DMS153 (cell line): ENCODE measurements at regions not wholly inside any gene's neighbourhood (a gene's known extent, or its start where the extent isn't known, plus 50 kb on each side); places are given as distances from the start of the nearest gene placed in this dataset.
"Not testable (repeated sequence)": the region's sequence is repeated elsewhere in the genome, so short reads cannot be mapped to it uniquely, and the experiment has no call there.

Source experiments
- DNase-seq: peaks from one replicate; lab custom pipeline; 2025; lab: John Stamatoyannopoulos, UW

DNA sequence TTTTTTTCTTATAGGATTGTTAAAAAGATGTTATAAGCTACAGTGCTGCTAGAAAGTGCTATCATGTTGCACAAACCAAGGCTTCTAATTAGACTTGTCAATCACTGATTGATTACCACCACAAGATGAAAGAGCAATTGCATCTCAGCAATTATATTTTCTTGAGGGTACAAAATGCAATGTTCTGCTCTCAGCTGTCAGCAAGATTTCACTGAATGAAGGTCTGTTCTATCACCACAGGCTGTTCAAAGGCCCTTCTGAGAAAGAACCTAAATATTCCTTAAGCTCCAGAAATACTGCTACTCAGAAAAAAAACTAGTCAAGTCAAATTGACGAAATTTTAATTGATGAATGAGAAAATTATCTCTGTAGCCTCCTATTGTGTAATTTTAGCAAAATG is 301.9 kb upstream of the KYNU start:
- no peak for DNase-seq

DNA sequence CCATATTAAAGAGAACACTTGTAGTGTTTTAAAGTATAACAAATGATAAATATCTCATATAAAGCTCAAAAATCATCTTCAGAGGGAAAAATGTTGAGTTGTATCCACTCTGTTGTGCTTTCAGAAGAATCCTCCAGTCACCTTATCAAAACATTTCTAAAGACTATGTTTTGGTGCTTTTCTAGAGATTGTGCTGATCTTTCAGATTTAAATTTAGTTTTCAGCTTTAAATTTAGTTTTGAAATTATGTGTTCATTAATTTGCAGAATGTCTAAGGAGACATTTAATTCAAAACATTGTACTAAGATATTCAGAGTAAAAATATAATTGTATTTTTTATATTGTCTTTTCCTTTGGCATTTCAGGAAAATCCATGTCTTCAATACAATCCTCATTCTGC is 303.1 kb upstream of the KYNU start:
- no peak for DNase-seq

DNA sequence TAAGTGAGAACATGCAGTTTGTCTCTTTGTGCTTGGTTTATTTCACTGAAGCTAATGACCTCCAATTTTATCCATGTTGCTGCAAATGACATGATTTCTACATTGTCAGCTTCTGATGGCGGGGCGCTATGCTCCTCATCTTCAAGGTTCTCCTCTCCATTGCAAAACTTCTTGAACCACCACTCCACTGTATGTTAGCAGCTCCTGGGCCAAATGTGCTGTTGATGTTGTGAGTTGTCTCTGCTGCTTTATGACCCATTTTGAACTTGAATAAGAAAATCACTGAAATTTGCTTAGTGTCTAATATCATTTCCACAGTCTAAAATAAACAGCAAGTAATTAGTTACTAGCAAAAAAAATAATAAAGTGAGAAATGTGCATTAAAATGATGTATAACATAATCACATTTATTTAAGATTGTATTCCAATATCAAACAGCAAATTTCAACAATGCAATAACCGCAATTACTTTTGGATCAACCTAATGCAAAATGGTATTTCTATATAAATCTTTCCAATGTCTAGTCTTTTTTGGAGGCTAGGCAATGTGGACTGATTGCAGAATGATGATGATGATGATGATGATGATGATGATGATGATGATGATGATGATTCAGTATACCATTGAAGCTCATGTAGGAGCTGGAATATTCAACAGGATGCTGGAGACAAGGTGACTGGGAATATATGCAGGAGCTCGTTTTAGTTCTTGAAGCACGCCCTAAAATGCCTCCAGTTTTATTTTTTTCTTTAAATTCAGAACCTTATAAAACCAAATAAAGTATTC is 304.9 kb upstream of the KYNU start:
- DNase-seq, result no peak

DNA sequence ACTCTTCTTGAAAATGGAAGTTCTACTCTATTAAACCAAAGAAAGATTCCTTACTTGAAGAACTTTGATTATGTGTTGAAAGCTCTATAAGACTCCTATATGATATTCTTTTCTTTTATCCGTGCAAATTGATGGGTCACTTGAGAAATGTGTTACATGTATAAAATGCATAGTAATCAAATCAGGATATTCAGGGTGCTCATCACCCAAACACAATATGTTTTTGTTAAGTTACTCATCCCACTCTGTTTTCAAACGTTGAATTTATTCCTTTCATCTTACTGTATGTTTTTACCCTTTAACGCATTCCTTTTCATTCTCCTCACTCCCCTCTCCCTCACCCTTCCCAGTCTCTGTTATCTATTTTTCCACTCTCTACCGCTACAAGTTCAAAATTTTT is 305.5 kb upstream of the KYNU start:
- DNase-seq, result no peak

DNA sequence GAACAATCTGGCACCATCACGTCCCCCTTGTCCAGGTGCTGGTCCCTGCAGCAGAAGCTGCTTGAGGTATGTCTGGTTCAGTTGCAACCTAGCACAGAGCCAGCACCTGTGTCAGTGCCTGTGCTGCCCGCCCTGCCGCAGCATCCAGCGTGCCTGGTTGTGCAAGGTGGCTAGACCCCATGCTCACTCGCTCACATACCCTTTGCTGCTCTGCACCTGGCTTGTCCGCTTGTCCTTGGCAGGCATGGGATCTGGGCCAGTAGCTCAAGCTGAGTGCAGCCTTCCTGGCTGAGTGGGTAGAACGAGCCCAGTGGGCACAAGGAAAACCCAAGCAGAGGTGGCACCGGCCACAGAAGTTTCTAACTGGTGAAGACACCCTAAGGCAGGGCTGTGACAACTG is 314.6 kb upstream of the KYNU start:
- no peak for DNase-seq

DNA sequence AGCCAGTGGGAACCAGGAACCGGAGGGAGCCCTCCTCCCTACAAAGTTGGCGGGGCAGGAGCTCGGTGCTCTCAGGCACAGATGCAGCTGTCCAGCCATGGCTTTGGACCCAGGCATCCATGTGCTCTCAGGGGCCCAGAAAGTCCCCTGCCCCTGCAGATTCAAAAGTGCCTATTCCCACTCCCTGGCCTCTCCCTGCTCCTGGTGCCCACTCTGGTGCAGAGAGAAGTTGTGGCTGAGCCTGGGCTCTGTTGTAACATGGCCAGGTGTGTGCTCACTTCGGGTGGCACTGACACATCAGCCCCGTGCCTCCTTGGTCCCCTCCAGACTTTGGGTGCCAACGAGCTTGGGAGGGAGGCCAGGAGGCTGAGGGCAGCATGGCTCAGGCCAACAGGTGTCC is 315.8 kb upstream of the KYNU start:
- no peak for DNase-seq

DNA sequence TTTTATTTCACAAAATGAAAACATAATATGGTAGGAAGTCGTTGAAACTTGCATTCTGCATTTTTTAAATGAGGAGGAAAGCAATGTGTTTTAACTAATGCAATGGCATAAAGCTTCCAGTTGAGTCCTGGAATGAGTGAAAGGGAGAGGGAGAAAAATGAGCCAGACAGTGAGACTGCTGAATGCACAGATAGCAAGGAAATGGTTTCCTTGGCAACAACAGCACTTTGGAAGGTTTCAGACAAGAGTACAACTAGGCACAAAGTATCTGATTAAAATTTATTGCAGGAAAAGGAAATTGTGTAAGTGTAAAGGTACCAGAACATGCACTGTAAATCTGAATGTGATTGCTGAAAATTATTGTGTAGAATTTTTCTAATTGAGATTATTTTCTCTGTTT is 320.1 kb upstream of the KYNU start:
- DNase-seq, result no peak

DNA sequence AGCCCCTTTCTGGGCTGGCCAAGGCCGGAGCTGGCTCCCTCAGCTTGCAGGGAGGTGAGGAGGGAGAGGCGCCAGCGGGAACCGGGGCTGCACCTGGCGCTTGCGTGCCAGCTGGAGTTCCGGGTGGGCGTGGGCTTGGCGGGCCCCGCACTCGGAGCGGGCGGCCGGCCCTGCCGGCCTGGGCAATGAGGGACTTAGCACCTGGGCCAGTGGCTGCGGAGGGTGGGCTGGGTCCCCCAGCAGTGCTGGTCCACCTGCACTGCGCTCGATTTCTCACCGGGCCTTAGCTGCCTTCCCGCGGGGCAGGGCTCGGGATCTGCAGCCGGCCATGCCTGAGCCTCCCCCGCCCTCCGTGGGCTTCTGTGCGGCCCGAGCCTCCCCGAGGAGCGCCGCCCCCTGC is 331.5 kb upstream of the KYNU start:
- not testable (repeated sequence) for DNase-seq

DNA sequence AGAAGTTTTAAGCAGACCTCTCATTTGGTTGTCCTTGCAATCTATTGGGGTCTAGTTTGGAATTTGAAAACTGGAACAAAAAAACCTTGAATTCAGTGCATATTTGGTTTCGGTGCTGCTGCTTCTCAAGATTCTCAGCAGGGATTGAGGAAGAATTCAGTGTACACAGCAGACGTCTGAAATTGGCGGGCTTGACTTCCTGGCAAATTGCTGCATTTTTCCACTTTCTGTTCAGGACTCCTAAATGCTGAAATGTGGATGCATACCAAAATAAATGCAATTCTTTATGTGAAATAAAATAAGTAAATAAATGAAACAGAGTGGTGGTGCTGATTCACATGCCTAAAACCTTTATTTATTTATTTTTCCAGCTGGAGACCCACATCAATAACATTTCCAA is 332.4 kb upstream of the KYNU start:
- DNase-seq, result no peak

DNA sequence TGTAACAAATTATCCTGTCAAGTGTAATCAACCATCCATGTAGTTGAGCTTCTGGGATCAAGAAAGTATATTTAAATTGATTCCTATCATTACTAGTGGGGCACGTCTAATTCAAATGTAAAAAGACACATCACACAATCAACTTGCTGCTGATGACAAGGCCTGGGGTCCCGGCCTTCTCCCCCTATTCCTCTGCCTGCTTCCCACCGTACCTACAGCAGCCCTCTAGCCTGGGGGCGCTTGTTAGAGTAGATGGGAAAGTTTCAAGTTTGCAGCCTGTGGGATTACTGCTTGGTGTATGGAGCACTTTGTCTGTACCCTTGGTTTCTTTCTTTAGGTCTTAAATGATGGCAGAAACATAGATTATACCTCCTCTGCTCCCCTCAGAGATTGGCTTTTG is 333.3 kb upstream of the KYNU start:
- no peak for DNase-seq

DNA sequence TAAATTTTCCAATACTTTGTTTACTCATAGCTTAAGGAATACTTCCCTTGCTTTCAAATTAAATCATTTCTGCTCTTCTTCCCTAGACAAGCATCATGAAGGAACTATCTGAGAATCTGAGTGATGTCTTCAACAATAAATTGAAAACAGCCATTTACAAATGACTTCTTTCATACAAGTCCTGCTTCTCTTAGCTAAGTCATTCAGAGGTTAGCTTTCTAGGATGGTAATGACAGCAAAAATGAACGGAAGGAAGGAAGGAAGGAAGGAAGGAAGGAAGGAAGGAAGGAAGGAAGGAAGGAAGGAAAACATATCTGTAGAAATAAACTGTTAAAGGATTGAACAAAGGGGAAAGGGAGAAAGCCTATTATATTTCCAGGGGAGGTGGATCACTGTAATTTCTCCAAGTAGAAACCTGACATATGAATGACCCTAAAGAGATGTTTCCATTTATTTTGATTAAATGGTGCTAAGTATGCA is 335.0 kb upstream of the KYNU start:
- no peak for DNase-seq

DNA sequence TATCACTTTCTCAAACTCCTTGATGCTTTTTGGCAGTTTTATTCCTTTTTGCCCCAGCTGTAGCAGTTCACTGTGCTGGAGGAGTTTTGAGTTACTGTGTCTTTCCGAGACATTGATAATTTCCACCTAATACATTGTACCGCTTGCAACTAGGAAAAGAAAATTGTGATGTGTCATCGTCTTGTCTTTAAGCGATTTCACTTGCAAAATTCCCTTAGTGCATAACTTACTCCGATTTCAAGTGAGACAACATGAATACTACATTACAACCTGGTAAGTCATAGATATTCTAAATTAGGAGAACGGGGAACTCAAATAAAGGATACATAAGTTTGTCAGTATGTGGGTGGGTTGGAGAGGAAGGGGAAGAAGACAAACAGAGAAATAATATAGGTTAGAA is 340.5 kb upstream of the KYNU start:
- DNase-seq, result no peak

DNA sequence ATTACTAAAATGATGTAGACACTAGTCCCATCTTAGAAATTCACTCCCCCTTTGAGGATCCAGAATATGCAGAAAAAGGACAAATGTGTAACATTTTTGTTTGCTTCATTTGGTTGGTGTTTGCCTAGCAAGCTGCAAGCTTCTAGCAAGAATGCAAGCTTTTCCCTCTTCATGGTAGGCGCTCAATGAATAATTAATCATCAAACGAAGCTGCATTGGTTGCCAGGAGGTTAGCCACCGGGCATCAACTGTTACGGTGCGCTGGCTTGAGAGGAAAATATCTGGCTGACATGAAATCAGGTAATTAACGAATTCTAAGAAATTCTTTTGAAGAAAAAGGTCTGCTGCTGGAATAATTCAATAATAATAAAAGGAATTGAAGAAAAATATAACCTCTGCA is 341.0 kb upstream of the KYNU start:
- DNase-seq, result no peak

DNA sequence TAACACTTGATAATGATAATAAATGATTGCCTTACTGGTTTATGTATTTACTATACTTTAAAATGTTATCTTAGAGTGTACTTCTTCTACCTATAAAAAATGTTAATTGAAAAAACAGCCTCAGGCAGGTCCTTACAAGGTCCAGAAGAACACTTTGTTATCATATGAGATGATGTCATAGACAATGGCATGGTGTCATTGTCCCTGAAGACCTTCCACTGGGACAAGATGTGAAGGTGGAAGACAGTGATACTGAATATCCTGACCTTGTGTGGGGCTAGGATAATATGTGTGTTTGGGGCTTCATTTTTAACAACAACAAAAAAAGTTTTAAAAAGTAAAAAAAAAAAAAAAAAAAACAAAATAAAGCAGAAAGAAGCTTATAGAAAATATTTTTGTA is 342.2 kb upstream of the KYNU start:
- no peak for DNase-seq

DNA sequence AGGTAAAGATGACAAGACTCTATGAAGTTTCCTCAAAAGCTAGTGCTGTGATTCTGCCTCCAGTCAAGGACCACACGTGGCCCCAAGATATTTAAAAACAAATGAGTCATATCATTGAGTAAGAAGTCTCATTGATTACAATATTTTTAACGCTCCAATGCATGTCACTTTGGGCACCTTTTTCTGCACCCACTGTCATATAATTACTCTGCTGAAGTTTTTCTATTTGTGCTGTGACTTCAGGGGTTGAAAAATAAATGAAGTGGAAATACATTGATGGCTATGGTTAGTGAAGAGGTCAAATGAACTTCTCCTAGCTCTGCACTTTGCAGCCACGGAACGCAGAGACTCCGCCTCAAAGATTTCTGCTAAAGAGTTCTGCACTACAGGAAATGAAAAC is 344.3 kb upstream of the KYNU start:
- no peak for DNase-seq

DNA sequence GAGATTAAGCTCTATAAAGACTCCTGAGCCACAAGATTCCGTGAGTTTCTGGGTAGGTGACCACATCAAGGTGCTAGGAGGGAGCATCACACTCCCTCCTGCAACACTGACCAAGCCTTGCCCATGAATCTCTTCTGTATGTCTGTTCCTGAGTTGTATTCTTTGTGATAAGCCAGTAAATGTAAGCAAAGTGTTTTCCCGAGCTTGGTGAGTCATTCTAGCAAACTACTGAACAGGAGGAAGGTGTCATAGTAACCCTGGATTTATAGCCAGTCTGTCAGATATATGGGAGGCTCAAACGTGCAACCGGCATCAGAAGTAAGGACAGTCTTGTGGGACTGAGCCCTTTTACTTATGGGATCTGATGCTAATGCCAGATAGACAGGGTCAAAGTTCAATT is 346.1 kb upstream of the KYNU start:
- DNase-seq, result no peak

DNA sequence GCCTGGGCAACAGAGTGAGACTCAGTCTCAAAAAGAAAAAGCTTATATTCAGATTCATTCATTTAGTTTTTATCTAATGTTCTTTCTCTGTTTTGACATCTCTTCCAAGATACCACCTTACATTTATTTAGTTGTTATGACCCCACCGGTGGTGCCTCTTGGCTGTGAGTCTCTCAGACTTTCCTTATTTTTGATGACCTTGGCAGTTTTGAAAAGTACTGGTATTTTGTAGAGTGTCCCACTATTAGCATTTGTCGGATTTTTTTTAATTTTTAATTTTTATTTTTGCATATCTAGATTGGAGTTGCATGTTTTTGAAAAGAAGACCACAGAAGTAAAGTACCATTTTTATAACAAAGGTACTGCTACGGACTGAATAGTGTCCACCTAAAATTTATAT is 351.7 kb upstream of the KYNU start:
- no peak for DNase-seq

DNA sequence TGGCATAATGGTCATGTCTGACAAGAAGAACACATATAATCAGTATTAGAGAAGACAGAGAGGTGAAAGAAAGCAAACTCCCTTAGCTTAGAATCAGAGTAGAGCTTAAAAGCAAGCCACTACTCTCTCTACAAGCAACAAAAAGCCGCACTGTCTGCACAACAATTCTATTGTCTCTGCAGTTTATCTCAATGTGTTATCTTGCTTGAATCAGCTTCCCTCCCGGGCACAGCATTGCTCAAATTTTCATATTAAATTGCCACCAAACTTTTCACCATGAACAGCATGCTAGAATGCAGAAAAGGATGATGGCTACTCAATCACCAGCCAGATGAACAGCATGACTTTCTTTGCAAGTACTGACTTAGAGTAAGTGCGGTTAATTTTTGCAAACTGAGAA is 356.0 kb upstream of the KYNU start:
- no peak for DNase-seq

DNA sequence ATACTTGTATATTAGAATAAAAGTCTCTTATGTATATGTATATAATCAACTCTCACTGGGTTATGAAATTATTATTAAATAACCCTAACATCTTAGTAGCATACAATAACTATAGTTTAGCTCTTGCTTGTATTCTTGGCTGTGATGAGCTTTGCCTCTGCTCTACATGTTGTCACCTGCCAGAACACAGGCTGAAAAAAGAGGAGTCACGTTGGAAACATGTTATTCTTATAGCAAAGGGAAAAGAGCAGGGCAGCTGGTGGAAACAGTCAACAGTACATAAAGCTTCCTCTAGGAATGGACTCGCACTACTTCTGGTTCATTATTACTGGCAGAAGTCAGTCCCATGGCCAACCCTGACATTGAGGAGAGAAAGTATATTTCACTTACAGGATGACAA is 362.0 kb upstream of the KYNU start:
- DNase-seq, result no peak

DNA sequence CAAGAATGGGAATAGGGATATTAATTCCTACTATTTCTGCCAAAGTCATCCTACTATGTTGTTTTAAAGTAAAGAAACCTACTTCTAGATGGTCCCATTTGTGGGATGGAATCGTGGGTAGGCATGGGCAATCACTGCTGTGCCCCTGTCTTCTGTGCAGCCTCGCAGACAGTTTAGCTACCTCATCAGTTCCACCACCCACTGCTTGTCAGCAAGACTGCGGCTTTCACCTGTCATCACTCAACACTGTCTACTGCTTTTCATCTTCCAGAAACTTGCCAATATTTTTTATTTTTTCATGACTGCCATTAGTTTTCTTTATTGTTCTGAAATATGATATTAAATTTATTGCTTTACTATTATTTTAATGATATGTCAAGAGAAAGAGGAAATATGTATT is 368.1 kb upstream of the KYNU start:
- DNase-seq, result no peak

DNA sequence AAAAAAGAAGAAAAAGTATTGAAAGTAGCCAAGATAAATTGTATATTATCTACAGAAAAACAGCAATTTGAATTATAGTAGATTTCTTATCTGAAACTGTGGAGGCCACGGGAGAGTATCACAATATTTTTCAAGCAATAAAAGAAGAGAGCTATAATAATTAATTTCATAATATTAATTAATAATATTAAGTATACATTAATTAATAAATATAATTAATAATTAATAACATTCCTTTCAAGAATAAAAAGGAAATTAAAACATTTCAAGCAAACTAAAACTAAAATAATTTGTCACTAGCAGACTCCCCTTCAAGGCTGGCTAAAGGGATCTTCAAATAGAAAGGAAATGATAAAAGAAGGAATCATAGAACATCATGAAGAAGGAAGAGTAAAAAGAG is 372.7 kb upstream of the KYNU start:
- no peak for DNase-seq

DNA sequence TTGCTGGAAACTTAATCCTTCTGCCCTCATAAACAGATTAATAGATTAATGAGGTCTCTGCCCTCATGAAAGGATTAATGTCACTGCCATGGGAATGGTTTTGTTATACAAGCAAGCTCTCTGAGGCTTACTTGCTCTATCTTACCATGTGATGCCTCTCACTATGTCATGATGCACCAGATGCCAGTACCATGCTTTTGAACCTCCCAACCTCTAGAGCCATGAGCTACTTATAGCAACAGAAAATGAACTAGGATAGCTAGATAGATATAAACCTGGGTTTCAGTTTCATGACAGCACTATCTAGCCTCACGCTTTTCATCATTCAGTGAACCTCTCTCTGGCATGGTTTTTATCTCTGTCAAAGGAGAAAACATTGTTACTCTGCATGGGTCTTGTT is 371.6 kb upstream of the LRP1B start:
- no peak for DNase-seq

DNA sequence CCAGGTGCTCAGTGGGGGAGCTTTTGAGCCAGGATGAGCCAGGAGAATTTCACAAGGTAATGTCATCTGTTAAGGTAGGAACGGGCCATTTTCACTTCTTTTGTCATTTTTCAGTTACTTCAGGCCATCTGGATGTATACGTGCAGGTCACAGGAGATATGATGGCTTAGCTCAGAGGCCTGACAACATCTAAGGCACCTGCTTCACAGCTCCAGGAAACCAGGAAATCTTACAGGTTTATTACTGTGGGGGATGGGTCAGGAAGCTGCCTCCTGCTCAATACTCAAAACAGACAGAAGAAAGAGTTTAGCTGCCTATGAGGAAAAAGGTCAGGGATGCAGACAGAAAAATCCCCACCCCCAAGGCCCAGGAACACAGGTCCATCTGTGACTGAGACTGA is 364.3 kb upstream of the LRP1B start:
- peak; percentile 42 for DNase-seq

DNA sequence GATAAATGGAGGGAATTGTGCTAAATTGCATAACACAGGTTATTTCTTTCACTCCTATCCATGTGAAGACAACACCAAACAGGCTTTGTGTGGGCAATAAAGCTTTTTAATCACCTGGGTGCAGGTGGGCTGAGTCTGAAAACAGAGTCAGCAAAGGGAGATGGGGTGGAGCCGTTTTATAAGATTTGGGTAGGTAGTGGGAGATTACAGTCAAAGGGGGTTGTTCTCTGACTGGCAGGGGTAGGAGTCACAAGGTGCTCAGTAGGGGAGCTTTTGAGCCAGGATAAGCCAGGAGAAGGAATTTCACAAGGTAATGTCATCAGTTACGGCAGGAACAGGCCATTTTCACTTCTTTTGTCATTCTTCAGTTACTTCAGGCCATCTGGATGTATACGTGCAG is 358.8 kb upstream of the LRP1B start:
- not testable (repeated sequence) for DNase-seq

DNA sequence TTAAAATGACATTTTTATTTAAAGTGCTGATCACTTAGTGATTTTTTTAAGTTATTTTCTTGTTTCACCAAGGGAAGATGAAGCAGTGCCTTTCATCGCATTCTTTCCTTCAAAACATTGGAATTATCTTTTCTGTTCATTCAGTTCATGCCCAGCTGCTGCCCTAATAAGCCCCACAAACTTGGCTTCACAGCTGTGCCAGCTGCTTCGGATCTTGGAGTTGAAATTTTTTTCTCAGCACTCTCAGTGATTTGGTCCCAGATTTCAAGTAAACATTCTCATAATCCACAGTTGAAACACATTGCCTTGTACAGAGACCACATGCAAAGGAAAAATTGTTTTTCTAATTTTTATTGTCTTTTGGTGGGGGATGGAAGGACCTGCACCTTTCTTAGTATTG is 353.3 kb upstream of the LRP1B start:
- DNase-seq, result no peak
